GM06990 (cell line): ENCODE measurements at regions not wholly inside any gene's neighbourhood (a gene's known extent, or its start where the extent isn't known, plus 50 kb on each side); places are given as distances from the start of the nearest gene placed in this dataset.

ENCODE experiments used
- DNase-seq: peaks from one replicate; pipeline ENCODE4 v3.0.0-alpha.2; 2011; ENCODE audit not compliant: insufficient read length; ENCODE audit errors: extremely low read depth
- H3K27me3 ChIP-seq: replicated peaks from 2 replicates; pipeline ENCODE4 v1.6.0; 2011; ENCODE audit warnings: low read length; ENCODE audit not compliant: control insufficient read depth, insufficient read depth
- H3K36me3 ChIP-seq: 2 replicates; pipeline ENCODE4 v1.5.1; 2011; ENCODE audit warnings: low read length; ENCODE audit not compliant: control insufficient read depth, insufficient read depth
- H3K4me3 ChIP-seq: replicated peaks from 2 replicates; pipeline ENCODE4 v1.5.1; 2011; ENCODE audit warnings: low read depth, mild to moderate bottlenecking, control low read depth, low read length
- TF ChIP-seq, protein P1 (sequence below): IDR thresholded peaks from 2 replicates; pipeline ENCODE4 v1.5.1; 2011; ENCODE audit warnings: low read length, control low read depth, mild to moderate bottlenecking, inconsistent platforms; ENCODE audit not compliant: insufficient read depth, poor library complexity, severe bottlenecking

GRCh38 chr4:160127211-160127610 is 1024.3 kb downstream of the RAPGEF2 start:
- H3K27me3 ChIP-seq: no peaks in the 10 kb centered on the region
- H3K4me3 ChIP-seq: no peak overlapping the region
- TF ChIP-seq, protein P1, sequence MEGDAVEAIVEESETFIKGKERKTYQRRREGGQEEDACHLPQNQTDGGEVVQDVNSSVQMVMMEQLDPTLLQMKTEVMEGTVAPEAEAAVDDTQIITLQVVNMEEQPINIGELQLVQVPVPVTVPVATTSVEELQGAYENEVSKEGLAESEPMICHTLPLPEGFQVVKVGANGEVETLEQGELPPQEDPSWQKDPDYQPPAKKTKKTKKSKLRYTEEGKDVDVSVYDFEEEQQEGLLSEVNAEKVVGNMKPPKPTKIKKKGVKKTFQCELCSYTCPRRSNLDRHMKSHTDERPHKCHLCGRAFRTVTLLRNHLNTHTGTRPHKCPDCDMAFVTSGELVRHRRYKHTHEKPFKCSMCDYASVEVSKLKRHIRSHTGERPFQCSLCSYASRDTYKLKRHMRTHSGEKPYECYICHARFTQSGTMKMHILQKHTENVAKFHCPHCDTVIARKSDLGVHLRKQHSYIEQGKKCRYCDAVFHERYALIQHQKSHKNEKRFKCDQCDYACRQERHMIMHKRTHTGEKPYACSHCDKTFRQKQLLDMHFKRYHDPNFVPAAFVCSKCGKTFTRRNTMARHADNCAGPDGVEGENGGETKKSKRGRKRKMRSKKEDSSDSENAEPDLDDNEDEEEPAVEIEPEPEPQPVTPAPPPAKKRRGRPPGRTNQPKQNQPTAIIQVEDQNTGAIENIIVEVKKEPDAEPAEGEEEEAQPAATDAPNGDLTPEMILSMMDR: no peak

DNA sequence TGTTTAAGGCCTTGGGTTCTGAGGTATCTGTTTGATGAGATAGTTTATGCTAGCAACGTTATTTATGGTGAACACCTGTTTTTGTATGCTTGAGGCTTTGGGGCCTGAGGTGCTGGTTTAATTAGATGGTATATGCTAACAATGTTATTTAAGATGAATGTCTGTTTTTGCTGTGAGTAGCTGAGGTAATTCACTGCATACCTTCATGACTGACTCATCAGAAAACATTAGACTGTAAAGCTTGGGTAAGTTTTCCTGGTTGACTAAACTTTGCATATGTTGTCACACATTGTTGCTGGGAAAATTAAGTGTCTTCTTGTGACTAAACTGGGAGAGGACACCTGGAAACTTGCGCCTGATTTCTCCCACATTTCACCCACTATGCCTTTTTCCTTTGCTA is 1026.6 kb downstream of the RAPGEF2 start:
- Histone ChIP-seq H3K4me3 (no peak overlapping the region), H3K36me3 (no peaks in the 10 kb centered on the region), H3K27me3 (no peaks in the 10 kb centered on the region)
- DNase-seq: no peak
- TF ChIP-seq, protein P1: no peak

More at GRCh38 chr4:160127211-160127610, 1024.3 kb downstream of the RAPGEF2 start:
- no peak for DNase-seq
- no peaks in the 10 kb centered on the region for H3K36me3 ChIP-seq

DNA sequence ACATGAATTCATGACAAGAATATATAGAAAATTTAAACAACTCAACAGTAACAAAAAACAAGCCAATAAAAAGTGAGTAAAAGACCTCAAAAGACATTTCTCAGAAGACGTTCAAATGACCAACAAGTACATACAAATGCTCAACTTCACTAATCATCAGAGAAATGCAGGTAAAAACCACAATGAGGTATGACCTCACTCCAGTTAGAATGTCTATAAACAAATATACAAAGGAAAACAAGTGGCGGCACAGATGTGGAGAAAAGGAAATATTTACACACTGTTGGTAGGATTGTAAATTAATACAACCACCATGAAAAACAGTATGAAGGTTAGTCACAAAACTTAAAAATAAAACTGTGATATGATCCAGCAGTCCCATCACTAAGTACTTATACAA is 1033.1 kb downstream of the RAPGEF2 start:
- no peaks in the 10 kb centered on the region for H3K36me3 ChIP-seq
- TF ChIP-seq, protein P1: no peak
- H3K4me3 ChIP-seq: no peak overlapping the region
- no peaks in the 10 kb centered on the region for H3K27me3 ChIP-seq
- DNase-seq: no peak

GRCh38 chr4:160141206-160141605 is 1038.3 kb downstream of the RAPGEF2 start:
- DNase-seq: no peak
- H3K36me3 ChIP-seq: no peaks in the 10 kb centered on the region
- no peaks in the 10 kb centered on the region for H3K27me3 ChIP-seq
- no peak overlapping the region for H3K4me3 ChIP-seq
- TF ChIP-seq, protein P1: no peak

DNA sequence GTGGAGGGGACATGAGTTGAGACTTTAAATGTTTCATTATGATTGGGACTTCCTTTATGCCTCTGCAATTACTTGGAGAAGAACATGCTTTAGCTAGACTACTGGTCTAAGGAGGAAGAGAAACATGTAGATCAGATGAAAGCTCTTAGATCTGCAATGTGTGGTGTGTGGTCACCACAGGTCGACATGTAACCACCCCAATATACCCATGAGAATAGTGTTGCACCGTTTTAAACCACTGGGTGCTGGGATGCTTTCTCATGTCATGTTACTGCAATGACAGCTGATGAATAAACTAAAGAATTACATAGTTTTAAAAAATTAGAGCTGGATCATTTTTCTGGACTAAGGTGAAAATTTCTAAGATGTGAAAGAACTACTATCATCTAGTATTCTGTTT is 1039.7 kb downstream of the RAPGEF2 start:
- Histone ChIP-seq H3K36me3 (no peaks in the 10 kb centered on the region), H3K4me3 (no peak overlapping the region), H3K27me3 (no peaks in the 10 kb centered on the region)
- DNase-seq: peak; percentile 1
- TF ChIP-seq, protein P1: no peak

- no peaks in the 10 kb centered on the region for H3K36me3 ChIP-seq
- H3K27me3 ChIP-seq: no peaks in the 10 kb centered on the region
- no peak for DNase-seq
- H3K4me3 ChIP-seq: no peak overlapping the region
- TF ChIP-seq, protein P1: no peak
Observed at GRCh38 chr4:160143574-160143973, 1040.7 kb downstream of the RAPGEF2 start.
